GM19023 (cell line): ENCODE measurements at regions not wholly inside any gene's neighbourhood (a gene's known extent, or its start where the extent isn't known, plus 50 kb on each side); places are given as distances from the start of the nearest gene placed in this dataset.
A peak's percentile ranks its signal among the peaks of the same experiment; 100 is the strongest.

Source experiments
- ATAC-seq: cut with Tn5 transposase; IDR thresholded peaks from one replicate; pipeline ENCODE4 v1.9.1; 2021; ENCODE audit warnings: mild to moderate bottlenecking, moderate library complexity; ENCODE audit not compliant: unreplicated experiment

- ATAC-seq = no peak
Measured at GRCh38 chr7:41255113-41255512, 447.8 kb downstream of the INHBA start.

GRCh38 chr7:41252957-41253356 lies 449.9 kb downstream of the INHBA start:
- no peak for ATAC-seq

- ATAC-seq = no peak
Measured at GRCh38 chr7:41252551-41252950, 450.3 kb downstream of the INHBA start.

- ATAC-seq = no peak
Measured at GRCh38 chr7:41247143-41247865, 455.6 kb downstream of the INHBA start.

- ATAC-seq = no peak
Measured at GRCh38 chr7:41245916-41246315, 457.0 kb downstream of the INHBA start.

- ATAC-seq = no peak
Measured at GRCh38 chr7:41244246-41244645, 458.6 kb downstream of the INHBA start.

- no peak for ATAC-seq
Measured at GRCh38 chr7:41241641-41242040, 461.2 kb downstream of the INHBA start.

GRCh38 chr7:41239596-41239995 lies 463.3 kb downstream of the INHBA start:
- no peak for ATAC-seq

GRCh38 chr7:41238851-41239331 lies 464.0 kb downstream of the INHBA start:
- no peak for ATAC-seq

- no peak for ATAC-seq
Measured at GRCh38 chr7:41237956-41238355, 464.9 kb downstream of the INHBA start.

GRCh38 chr7:41232086-41232485 lies 470.8 kb downstream of the INHBA start:
- ATAC-seq = no peak

- ATAC-seq = no peak
Measured at GRCh38 chr7:41224063-41224763, 478.7 kb downstream of the INHBA start.

- ATAC-seq = no peak
Measured at GRCh38 chr7:41222746-41223145, 480.1 kb downstream of the INHBA start.

GRCh38 chr7:41220266-41220665 lies 482.6 kb downstream of the INHBA start:
- no peak for ATAC-seq

- ATAC-seq = no peak
Measured at GRCh38 chr7:41219276-41219675, 483.6 kb downstream of the INHBA start.

GRCh38 chr7:41217306-41217705 lies 485.6 kb downstream of the INHBA start:
- no peak for ATAC-seq

- ATAC-seq = no peak
Measured at GRCh38 chr7:41207141-41207540, 495.7 kb downstream of the INHBA start.

GRCh38 chr7:41206267-41206666 lies 496.6 kb downstream of the INHBA start:
- no peak for ATAC-seq

- ATAC-seq = peak; percentile 75
Measured at GRCh38 chr7:41205600-41205999, 497.3 kb downstream of the INHBA start.

- no peak for ATAC-seq
Measured at GRCh38 chr7:41203542-41203941, 499.3 kb downstream of the INHBA start.

GRCh38 chr7:41201021-41201420 lies 501.9 kb downstream of the INHBA start:
- no peak for ATAC-seq

GRCh38 chr7:41199136-41199535 lies 503.8 kb downstream of the INHBA start:
- ATAC-seq = no peak
